ENCODE measurements at regions not wholly inside any gene's neighbourhood (a gene's known extent, or its start where the extent isn't known, plus 50 kb on each side); places are given as distances from the start of the nearest gene placed in this dataset.
A peak's percentile ranks its signal among the peaks of the same experiment; 100 is the strongest.

- no peaks in the 10 kb centered on the region for H4K20me1 ChIP-seq (ENCODE audit: low read depth)
- no peaks in the 10 kb centered on the region for H3F3A ChIP-seq (ENCODE audit: low read depth)
- Mint-ChIP-seq H3K4me1 (peaks cover 12% of the 10 kb centered on the region), H3K4me3 (no peak overlapping the region), H3K9me3 (no peaks in the 10 kb centered on the region), H3K36me3 (no peaks in the 10 kb centered on the region), H3K27ac (no peak overlapping the region), H3K27me3 (ENCODE audit: insufficient read depth, low read depth) (peaks cover 2% of the 10 kb centered on the region)
- no peak overlapping the region for H3K4me2 ChIP-seq
- H3K4me3 ChIP-seq = no peak overlapping the region
- no peaks in the 10 kb centered on the region for H3K27me3 ChIP-seq
- H2AFZ ChIP-seq (replicated peaks) = no peak overlapping the region
- no peaks in the 10 kb centered on the region for H3K79me2 ChIP-seq (ENCODE audit: low read depth)
- H3K9me3 ChIP-seq (ENCODE audit: low read depth) = no peaks in the 10 kb centered on the region
- no peak overlapping the region for H3K9ac ChIP-seq
- H3K27ac ChIP-seq = no peak overlapping the region
- no peak for DNase-seq (ENCODE audit: low spot score)
- peaks cover 8% of the 10 kb centered on the region for H3K4me1 ChIP-seq
- no peaks in the 10 kb centered on the region for H3K36me3 ChIP-seq
- no peak for TF ChIP-seq CTCF (IDR thresholded peaks at IDR 0.05)
- no peak for TF ChIP-seq EZH2phosphoT487 (IDR thresholded peaks at IDR 0.05)
- TF ChIP-seq EZH2 (IDR thresholded peaks at IDR 0.05) = no peak
These were observed 96.1 kb upstream of the CTNNB1 start for GRCh38 chr3:41103200-41103599.

- no peak overlapping the region for H3K27ac ChIP-seq
- no peaks in the 10 kb centered on the region for H3K27me3 ChIP-seq
- no peak overlapping the region for H3K4me2 ChIP-seq
- no peaks in the 10 kb centered on the region for H3F3A ChIP-seq (ENCODE audit: low read depth)
- Mint-ChIP-seq H3K27ac (peak overlapping the region; percentile 67), H3K36me3 (no peaks in the 10 kb centered on the region), H3K4me3 (no peak overlapping the region), H3K9me3 (no peaks in the 10 kb centered on the region), H3K27me3 (ENCODE audit: insufficient read depth, low read depth) (peaks cover 2% of the 10 kb centered on the region), H3K4me1 (peaks cover 12% of the 10 kb centered on the region)
- DNase-seq (ENCODE audit: low spot score) = no peak
- no peak for TF ChIP-seq EZH2 (IDR thresholded peaks at IDR 0.05)
- TF ChIP-seq EZH2phosphoT487 (IDR thresholded peaks at IDR 0.05) = no peak
- TF ChIP-seq CTCF (IDR thresholded peaks at IDR 0.05) = no peak
- no peak overlapping the region for H3K9ac ChIP-seq
- H3K9me3 ChIP-seq (ENCODE audit: low read depth) = no peaks in the 10 kb centered on the region
- H3K36me3 ChIP-seq = no peaks in the 10 kb centered on the region
- H4K20me1 ChIP-seq (ENCODE audit: low read depth) = no peaks in the 10 kb centered on the region
- peaks cover 8% of the 10 kb centered on the region for H3K4me1 ChIP-seq
- no peak overlapping the region for H2AFZ ChIP-seq (replicated peaks)
- no peaks in the 10 kb centered on the region for H3K79me2 ChIP-seq (ENCODE audit: low read depth)
- no peak overlapping the region for H3K4me3 ChIP-seq
These were observed 95.2 kb upstream of the CTNNB1 start for GRCh38 chr3:41104147-41104546.

- Histone ChIP-seq H3K4me2 (no peak overlapping the region), H3K36me3 (no peaks in the 10 kb centered on the region), H3K27ac (no peak overlapping the region), H3K9me3 (ENCODE audit: low read depth) (no peaks in the 10 kb centered on the region), H3K79me2 (ENCODE audit: low read depth) (no peaks in the 10 kb centered on the region), H3K4me1 (peaks cover 8% of the 10 kb centered on the region), H2AFZ (replicated peaks) (no peak overlapping the region), H3K9ac (no peak overlapping the region), H3K4me3 (no peak overlapping the region), H4K20me1 (ENCODE audit: low read depth) (no peaks in the 10 kb centered on the region), H3K27me3 (no peaks in the 10 kb centered on the region), H3F3A (ENCODE audit: low read depth) (no peaks in the 10 kb centered on the region)
- Mint-ChIP-seq H3K27ac (no peak overlapping the region), H3K36me3 (no peaks in the 10 kb centered on the region), H3K4me1 (peaks cover 22% of the 10 kb centered on the region), H3K9me3 (no peaks in the 10 kb centered on the region), H3K27me3 (ENCODE audit: insufficient read depth, low read depth) (no peaks in the 10 kb centered on the region), H3K4me3 (no peak overlapping the region)
- DNase-seq (ENCODE audit: low spot score) = no peak
- TF ChIP-seq CTCF (IDR thresholded peaks at IDR 0.05) (no peak), EZH2 (IDR thresholded peaks at IDR 0.05) (no peak), EZH2phosphoT487 (IDR thresholded peaks at IDR 0.05) (no peak)
These were observed 92.6 kb upstream of the CTNNB1 start for GRCh38 chr3:41106691-41107090.

Measured in neural progenitor cell (in vitro differentiated cells).